ENCODE measurements at regions not wholly inside any gene's neighbourhood (a gene's known extent, or its start where the extent isn't known, plus 50 kb on each side); places are given as distances from the start of the nearest gene placed in this dataset.

DNA sequence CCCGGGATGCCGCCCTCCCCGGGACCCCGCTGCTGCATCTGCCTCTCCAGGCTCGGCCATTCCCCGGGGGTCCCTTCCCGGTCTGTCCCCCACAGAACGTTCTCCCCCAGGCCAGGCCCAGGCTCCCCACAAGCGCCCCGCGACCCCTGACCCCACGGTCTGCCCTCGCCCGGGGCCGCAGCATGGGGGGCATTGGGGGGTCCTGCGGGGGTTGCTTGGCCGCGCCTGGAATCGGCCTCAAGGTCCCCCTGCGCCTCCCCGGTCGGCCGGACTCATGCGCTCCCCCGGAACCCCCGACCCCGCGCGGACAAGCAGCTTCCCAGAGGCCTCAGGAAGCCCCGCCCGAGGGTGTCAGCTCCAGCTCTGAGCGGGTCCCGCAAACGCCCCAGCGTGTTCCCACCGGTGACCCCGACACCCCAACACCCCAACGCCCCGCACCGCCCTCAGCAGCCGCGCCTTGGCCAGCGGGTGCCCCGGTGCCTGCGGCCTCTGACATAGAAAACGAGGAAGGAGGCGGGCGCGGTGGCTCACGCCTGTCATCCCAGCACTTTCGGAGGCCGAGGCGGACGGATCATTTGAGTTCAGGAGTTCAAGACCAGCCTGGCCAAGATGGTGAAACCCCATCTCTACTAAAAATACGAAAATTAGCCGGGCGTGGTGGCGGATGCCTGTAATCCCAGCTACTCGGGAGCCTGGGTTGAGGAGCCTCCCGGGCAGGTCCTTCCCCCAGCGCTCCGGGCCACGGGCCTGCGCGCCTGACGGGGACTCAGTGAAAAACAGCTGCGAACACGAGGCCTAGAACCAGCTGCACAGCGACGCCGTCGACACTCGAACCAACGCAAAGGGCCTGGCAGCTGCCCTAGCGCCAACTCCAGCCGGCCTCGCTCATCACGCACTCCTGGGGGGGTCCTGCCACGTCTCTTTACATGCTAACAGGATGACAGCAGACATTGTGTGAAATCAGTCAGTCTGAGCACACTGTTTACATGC lies 61.8 kb upstream of the CTDP1 start:
- Histone ChIP-seq H3K9ac (ENCODE audit: low read depth in 1 of 2, low read length in 2 of 2) (no peak overlapping the region), H3K9me3 (ENCODE audit: control insufficient read depth in 4 of 4, low read length in 3 of 4) (peaks cover 0 to 4% (median 2%) of the 10 kb centered on the region in 4 donors), H3K27ac (ENCODE audit: low read depth in 1 of 2, low read length in 2 of 2) (no peak overlapping the region), H3K36me3 (ENCODE audit: control insufficient read depth in 4 of 4, insufficient read depth in 3 of 4, low read depth in 1 of 4, low read length in 3 of 4) (no peaks in the 10 kb centered on the region), H3K27me3 (ENCODE audit: control insufficient read depth in 4 of 4, insufficient read depth in 4 of 4, low read length in 3 of 4) (no peaks in the 10 kb centered on the region), H3K4me3 (ENCODE audit: low read depth in 1 of 3, low read length in 3 of 3) (no peak overlapping the region), H3K4me1 (ENCODE audit: control insufficient read depth in 4 of 4, insufficient read depth in 4 of 4, low read length in 3 of 4) (peaks cover 0 to 2% (median 0%) of the 10 kb centered on the region in 4 donors)
- WGBS, result 76% methylated on average over 79 of the region's 79 CpGs
- TF ChIP-seq HNF4A (conservative IDR thresholded peaks at IDR 0.05) (no peak), EGR1 (IDR thresholded peaks at IDR 0.05; ENCODE audit: low read depth in 2 of 2) (no peak), RAD21 (IDR thresholded peaks at IDR 0.05) (no peak), RXRA (IDR thresholded peaks at IDR 0.05) (no peak), HNF4G (IDR thresholded peaks at IDR 0.05) (no peak), NR2F2 (IDR thresholded peaks at IDR 0.05) (no peak), YY1 (IDR thresholded peaks at IDR 0.05) (no peak), TAF1 (conservative IDR thresholded peaks at IDR 0.05) (no peak), JUND (IDR thresholded peaks at IDR 0.05) (no peak), REST (IDR thresholded peaks at IDR 0.05) (no peak), SP1 (IDR thresholded peaks at IDR 0.05) (no peak), FOXA1 (IDR thresholded peaks at IDR 0.05) (no peak), FOXA2 (IDR thresholded peaks at IDR 0.05) (no peak), GABPA (IDR thresholded peaks at IDR 0.05 in 1 of 2, conservative IDR thresholded peaks at IDR 0.05 in 1 of 2) (no peak), ATF3 (IDR thresholded peaks at IDR 0.05) (no peak), MAX (IDR thresholded peaks at IDR 0.05) (no peak)
- TF ChIP-seq, protein P1, sequence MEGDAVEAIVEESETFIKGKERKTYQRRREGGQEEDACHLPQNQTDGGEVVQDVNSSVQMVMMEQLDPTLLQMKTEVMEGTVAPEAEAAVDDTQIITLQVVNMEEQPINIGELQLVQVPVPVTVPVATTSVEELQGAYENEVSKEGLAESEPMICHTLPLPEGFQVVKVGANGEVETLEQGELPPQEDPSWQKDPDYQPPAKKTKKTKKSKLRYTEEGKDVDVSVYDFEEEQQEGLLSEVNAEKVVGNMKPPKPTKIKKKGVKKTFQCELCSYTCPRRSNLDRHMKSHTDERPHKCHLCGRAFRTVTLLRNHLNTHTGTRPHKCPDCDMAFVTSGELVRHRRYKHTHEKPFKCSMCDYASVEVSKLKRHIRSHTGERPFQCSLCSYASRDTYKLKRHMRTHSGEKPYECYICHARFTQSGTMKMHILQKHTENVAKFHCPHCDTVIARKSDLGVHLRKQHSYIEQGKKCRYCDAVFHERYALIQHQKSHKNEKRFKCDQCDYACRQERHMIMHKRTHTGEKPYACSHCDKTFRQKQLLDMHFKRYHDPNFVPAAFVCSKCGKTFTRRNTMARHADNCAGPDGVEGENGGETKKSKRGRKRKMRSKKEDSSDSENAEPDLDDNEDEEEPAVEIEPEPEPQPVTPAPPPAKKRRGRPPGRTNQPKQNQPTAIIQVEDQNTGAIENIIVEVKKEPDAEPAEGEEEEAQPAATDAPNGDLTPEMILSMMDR (IDR thresholded peaks at IDR 0.05; ENCODE audit: low read depth, low read length, missing input control), result no peak
- TF ChIP-seq, protein P2, sequence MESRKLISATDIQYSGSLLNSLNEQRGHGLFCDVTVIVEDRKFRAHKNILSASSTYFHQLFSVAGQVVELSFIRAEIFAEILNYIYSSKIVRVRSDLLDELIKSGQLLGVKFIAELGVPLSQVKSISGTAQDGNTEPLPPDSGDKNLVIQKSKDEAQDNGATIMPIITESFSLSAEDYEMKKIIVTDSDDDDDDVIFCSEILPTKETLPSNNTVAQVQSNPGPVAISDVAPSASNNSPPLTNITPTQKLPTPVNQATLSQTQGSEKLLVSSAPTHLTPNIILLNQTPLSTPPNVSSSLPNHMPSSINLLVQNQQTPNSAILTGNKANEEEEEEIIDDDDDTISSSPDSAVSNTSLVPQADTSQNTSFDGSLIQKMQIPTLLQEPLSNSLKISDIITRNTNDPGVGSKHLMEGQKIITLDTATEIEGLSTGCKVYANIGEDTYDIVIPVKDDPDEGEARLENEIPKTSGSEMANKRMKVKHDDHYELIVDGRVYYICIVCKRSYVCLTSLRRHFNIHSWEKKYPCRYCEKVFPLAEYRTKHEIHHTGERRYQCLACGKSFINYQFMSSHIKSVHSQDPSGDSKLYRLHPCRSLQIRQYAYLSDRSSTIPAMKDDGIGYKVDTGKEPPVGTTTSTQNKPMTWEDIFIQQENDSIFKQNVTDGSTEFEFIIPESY (IDR thresholded peaks at IDR 0.05), result no peak
- no peak for DNase-seq (ENCODE audit: low spot score)

Measured in liver (tissue), 8 donors.